T-helper 2 cell treated with Interferon-gamma antibody and Interleukin-4, amounts not matched to agents 100 ng/mL and 5 ng/mL, for 36 hours (primary cell): ENCODE measurements at regions not wholly inside any gene's neighbourhood (a gene's known extent, or its start where the extent isn't known, plus 50 kb on each side); places are given as distances from the start of the nearest gene placed in this dataset.

Experiments used
- intact Hi-C: fragments of 100-400 bp; cut with micrococcal nuclease; formaldehyde crosslinking; loops from one replicate; pipeline ENCODE4 v1.15.1; 2023

DNA sequence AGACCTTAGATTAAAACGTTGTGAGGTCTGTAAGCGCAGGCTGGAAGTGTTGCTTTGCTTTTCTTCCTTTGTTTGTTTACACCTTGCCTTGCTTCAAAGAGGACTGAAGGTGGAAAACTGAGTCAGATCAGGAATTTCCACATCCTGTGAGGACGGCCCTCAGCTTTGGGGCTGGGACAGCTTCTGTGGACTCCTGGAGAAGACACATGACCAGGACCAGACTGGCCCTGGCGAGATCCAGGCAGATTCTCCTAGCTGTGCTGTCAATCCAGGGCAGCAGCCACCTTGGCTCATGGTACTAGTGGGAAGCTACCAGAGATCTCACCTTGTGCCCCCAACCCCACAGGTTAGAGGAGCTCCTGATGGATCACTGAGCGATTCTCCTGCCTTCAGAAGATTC is 1461.9 kb downstream of the TBC1D22A start:
- intact Hi-C loops = no loop called here

DNA sequence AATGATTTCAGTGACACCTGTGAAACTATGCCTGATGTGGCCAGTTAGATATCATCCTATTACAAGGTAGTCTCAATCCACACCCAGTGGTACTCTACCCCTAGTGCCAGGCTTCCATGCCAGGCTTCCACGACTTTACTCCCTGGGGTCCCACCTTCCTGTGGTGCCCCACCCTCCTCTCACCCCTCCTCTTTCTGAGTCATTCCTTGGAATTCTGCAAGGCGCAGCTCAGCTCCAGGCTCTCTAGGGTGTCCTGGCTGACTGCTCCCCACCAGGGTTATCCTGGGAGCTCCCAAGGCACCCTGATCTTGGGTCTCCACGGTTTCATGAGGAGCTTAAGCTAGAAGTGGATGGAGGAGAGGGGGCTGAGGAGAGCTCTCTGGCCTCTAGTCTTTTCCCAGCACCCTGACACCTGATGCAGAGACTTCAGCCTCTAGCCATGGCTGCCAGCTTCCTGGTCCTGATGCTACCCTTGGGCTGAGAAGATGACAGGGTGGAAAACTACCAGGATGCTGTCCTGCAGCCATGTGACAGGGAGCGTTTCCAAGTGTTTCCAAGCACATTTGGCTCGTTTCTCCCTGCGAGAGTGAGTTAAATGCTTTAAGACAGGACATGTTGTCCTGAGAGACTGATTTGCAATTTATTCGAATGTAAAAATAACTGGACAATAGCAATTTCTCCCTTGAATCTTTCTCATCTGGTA is 1461.2 kb downstream of the TBC1D22A start:
- intact Hi-C loops = no loop called here

- intact Hi-C loops = no loop called here
Measured at GRCh38 chr22:48222742-48223487, 1460.5 kb downstream of the TBC1D22A start.

GRCh38 chr22:48218889-48219420 is 1456.5 kb downstream of the TBC1D22A start:
- intact Hi-C loops = no loop called here

DNA sequence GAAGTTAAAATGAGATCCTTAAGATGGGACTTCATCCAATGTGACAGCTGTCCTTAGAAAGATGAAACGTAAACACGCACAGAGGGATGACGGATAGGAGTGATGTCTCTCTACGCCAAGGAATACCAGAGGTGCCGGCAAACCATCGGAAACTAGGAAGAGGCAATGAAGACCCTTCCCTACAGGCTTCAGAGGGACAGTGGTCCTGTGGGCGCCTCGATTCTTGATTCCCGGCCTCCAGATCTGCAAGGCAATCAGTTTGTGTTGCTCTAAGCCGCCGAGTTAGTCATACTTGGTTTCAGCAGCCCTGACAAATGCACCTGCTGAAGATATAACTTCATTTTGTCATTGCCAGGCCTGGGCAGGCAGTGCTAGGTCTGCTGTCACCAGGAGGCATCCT is 1455.1 kb downstream of the TBC1D22A start:
- intact Hi-C loops = no loop called here

DNA sequence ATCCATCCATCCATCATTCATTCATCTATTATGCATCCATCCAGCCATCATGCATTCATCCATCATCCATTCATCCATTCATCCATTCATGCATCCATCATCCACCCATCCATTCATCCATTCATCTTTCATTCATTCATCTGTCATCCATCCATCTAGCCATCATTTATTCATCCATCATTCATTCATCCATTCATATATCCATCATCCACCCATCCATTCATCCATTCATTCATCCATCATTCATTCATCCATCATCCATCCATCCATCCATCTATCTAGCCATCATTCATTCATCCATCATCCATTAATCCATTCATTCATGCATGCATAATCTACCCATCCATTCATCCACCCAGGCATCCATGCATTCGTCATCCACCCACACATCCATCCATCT is 1450.3 kb downstream of the TBC1D22A start:
- intact Hi-C loops = no loop called here

DNA sequence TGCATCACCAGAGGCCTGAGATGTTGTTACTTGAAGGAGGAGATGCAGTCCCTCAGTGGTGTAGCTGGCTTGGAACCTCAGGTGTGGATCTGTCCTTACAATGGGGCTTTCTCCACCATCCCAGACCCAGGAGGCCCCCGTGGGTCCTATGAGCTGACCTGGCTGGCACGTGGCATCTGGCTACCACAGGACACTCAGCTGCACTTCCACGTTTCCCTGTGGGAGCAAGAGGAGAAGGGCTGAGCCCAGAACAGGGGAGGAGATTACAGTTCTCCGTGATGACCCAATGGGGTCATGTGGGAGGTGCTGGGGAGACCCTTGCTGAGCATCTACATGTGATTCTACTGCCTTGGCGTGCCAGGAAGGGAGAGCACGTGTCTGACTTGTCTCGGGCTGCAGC is 1448.4 kb downstream of the TBC1D22A start:
- intact Hi-C loops = no loop called here

GRCh38 chr22:48210198-48210580 is 1447.7 kb downstream of the TBC1D22A start:
- intact Hi-C loops = no loop called here

DNA sequence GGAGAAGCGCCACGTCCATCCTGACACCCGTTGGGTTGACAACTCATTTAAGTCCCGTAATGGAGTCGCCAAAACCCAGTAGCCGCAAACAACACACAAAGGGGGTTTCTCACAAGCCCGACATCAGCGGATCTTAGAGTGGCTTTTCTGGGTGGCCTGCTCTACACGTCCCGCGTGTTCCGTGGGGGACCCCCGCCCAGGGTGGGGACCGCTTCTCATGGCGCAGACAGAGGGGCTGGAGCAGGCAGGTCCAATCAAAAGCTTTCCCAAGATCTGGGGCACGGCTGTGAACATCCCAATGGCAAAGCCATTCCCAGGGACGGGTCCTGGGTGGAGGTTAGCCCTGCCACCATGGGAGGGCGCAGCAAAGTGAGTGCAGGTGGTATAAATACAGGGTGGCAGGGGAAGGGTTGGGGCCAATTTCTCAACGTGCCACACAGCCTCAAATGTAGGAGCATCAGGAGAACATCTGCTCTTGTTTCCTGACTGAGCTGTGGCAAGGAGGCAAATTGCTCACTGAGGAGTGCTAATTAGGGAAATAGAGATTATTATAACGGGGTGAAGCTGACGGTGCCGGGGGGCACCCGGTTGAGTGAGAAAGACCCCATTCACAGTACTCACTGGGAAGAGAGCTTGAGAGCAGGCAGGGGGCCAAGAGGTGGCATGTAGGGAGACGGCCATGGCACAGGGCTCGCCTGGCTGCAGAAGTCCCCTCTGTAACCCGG is 1447.2 kb downstream of the TBC1D22A start:
- intact Hi-C loops = no loop called here

DNA sequence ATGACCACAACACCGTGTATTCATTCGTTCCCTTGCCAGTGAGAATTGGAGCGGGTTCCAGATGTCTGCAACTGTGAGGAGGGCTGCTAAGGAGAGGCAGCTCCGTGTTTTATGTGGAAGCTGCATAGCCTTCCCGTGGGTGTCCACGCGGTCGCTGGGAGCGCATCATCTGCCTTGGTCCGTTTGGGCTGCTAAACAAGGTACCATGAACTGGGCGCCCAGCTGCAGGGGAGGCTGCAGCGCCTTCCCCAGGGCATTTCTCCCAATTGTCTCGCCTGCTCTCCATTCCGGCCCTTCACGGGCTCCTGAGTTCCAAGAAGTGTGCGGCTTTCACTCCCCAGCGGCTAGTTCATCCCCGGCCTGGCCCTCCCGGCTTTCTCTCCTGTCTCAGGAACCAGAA is 1446.4 kb downstream of the TBC1D22A start:
- intact Hi-C loops = no loop called here

- intact Hi-C loops = no loop called here
Measured at GRCh38 chr22:48207919-48208535, 1445.6 kb downstream of the TBC1D22A start.

DNA sequence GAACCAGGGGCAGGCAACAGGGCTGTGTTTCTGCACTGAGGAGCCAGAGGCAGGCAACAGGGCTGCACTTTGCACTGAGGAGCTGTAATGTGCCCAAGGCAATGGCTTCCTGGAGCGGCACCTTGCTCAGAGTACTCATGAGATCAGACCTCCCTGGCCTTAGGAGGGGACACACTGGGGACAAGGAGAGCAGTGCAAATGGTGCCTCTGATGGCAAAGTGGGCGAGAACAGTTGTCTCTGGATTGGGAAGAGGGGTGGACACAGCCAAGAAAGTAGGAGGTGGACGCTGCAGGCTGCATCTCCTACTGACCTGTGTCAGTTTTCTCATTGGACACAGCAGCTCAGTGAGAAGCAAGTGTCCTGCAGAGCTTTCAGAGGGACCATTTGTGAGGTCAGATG is 1443.3 kb downstream of the TBC1D22A start:
- intact Hi-C loops = no loop called here

DNA sequence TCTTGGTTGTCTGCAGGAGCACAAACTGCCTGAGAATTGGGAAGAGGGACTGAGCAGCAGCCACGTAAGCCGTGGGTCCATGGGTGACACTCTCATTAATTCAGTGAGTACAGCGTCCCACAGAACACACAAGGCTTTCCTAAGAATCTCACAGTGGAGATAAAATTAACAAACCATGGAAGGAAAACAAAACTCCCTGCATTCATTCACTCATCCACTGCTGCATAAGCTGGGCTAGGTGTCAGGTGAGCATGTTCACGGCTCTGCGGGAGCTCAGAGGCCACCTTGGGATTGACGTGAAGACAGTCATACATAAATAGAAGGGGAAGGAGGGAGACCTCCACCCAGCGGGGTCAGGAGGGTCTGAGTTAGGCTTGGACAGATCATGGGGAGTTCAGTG is 1442.7 kb downstream of the TBC1D22A start:
- intact Hi-C loops = no loop called here

- intact Hi-C loops = no loop called here
Measured at GRCh38 chr22:48204296-48204695, 1441.8 kb downstream of the TBC1D22A start.

DNA sequence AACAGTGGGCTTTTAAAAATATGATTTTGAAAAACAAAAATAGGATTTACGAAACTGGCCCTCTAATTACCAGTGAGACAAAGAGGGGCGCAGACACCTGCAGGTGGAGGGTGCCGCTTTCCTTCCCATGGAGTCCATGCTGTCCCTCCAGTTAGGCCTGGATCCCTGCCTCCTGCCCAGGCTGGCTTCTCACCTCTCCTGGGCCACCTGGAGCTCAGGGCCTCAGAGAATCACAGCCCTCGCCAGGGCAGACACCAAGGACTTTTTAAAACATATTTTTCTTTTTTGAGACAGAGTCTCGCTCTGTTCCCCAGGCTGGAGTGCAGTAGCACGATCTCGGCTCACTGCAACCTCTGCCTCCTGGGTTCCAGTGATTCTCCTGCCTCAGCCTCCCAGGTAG is 1437.2 kb downstream of the TBC1D22A start:
- intact Hi-C loops = no loop called here

GRCh38 chr22:48198489-48199459 is 1436.3 kb downstream of the TBC1D22A start:
- intact Hi-C loops = no loop called here

DNA sequence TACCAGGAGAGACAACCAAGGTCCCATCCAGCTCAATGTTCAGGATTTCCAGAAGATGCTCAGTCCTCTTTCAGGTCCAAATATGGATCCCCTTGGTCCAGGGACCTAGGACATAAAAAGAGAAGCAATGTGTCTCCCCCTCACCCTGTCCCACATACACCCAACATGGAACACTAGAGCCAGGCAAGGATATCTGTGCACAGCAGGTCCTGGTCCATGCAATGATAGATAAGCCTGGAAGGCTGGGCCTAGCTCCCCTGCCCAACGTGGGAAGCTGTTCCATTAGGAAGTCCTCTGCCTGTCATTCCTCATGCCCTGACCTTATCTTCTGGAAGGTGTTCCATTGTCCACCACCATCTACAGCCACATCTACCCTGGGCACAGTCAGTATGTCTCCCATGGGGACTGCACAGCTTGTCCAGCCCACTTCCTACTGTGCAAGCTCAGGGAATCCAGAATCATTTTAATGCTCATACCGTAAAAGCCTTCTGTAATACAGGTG is 1434.8 kb downstream of the TBC1D22A start:
- intact Hi-C loops = no loop called here

DNA sequence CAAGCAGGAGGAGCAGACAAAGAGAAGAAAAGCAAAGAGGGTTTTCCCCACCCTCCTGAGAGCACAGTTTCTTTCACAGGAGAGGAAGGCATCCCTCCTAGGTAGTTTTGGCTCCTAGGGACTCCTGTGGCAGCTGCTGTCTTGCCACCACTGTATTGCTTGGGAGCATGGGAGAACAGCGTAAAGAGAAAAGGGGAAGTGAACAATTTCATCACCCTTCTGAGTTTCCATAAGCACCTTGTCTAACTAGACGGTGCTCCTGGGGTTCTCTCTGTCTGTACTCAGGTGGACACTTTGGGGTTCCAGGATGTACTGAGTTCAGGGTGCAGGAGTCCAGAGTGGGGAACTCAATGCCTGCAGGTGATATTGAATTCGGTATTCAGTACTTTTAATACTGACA is 1430.5 kb downstream of the TBC1D22A start:
- intact Hi-C loops = no loop called here

DNA sequence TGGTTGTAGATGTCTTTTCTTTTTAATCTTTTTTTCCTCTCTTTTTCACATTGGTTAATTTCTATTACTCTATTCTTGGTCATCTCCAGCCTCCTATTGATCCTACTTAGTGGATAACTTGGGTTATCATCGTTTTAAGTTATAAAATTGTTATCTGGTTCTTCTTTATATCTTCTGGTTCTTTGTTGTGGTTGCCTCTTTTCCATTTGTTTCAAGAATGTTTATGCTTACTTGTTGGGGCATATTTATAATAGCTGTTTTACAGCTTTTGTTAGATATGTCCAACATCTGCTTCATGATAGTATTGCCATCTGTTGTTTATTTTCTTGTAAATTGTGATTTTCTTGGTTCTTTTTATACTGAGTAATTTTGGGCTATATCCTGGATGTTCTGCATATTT is 1429.6 kb downstream of the TBC1D22A start:
- intact Hi-C loops = no loop called here

GRCh38 chr22:48188231-48188721 is 1425.8 kb downstream of the TBC1D22A start:
- intact Hi-C loops = no loop called here
